ENCODE measurements at regions not wholly inside any gene's neighbourhood (a gene's known extent, or its start where the extent isn't known, plus 50 kb on each side); places are given as distances from the start of the nearest gene placed in this dataset.

- no peaks in the 10 kb centered on the region for H3K36me3 ChIP-seq
- no peaks in the 10 kb centered on the region; the same call in 1 of the 2 replicates for H3K27me3 ChIP-seq
- TF ChIP-seq CTCF (IDR thresholded peaks at IDR 0.05; ENCODE audit: low read depth, low read length), result no peak
- no peak overlapping the region for H3K4me3 ChIP-seq (ENCODE audit: low read depth, low read length)
- no peaks in the 10 kb centered on the region for H3K9me3 ChIP-seq
- DNase-seq, result no peak
- H3K4me1 ChIP-seq, result peaks cover 2% of the 10 kb centered on the region; the same call in 1 of the 2 replicates
Observed at GRCh38 chr4:138327338-138327737, 85.2 kb upstream of the SLC7A11 start.

- Histone ChIP-seq H3K4me1 (no peaks in the 10 kb centered on the region), H3K4me3 (ENCODE audit: low read depth, low read length) (no peak overlapping the region), H3K9me3 (no peaks in the 10 kb centered on the region), H3K27me3 (no peaks in the 10 kb centered on the region; the same call in 1 of the 2 replicates), H3K36me3 (no peaks in the 10 kb centered on the region)
- TF ChIP-seq CTCF (IDR thresholded peaks at IDR 0.05; ENCODE audit: low read depth, low read length), result no peak
- no peak for DNase-seq
Observed at GRCh38 chr4:138320831-138321230, 78.7 kb upstream of the SLC7A11 start.

- TF ChIP-seq CTCF (IDR thresholded peaks at IDR 0.05; ENCODE audit: low read depth, low read length), result no peak
- Histone ChIP-seq H3K4me3 (ENCODE audit: low read depth, low read length) (no peak overlapping the region), H3K36me3 (no peaks in the 10 kb centered on the region), H3K4me1 (no peaks in the 10 kb centered on the region), H3K9me3 (no peaks in the 10 kb centered on the region), H3K27me3 (no peaks in the 10 kb centered on the region; the same call in 1 of the 2 replicates)
- no peak for DNase-seq
Observed at GRCh38 chr4:138320030-138320429, 77.9 kb upstream of the SLC7A11 start.

GRCh38 chr4:138317175-138317748, 75.1 kb upstream of the SLC7A11 start:
- Histone ChIP-seq H3K27me3 (no peaks in the 10 kb centered on the region; the same call in 1 of the 2 replicates), H3K36me3 (no peaks in the 10 kb centered on the region), H3K4me1 (no peaks in the 10 kb centered on the region), H3K9me3 (no peaks in the 10 kb centered on the region), H3K4me3 (ENCODE audit: low read depth, low read length) (no peak overlapping the region)
- TF ChIP-seq CTCF (IDR thresholded peaks at IDR 0.05; ENCODE audit: low read depth, low read length), result no peak
- DNase-seq, result no peak

GRCh38 chr4:138312536-138312911, 70.4 kb upstream of the SLC7A11 start:
- no peaks in the 10 kb centered on the region for H3K9me3 ChIP-seq
- no peaks in the 10 kb centered on the region for H3K36me3 ChIP-seq
- H3K4me3 ChIP-seq (ENCODE audit: low read depth, low read length), result no peak overlapping the region
- H3K27me3 ChIP-seq, result no peaks in the 10 kb centered on the region
- no peak for TF ChIP-seq CTCF (IDR thresholded peaks at IDR 0.05; ENCODE audit: low read depth, low read length)
- DNase-seq, result no peak
- no peaks in the 10 kb centered on the region for H3K4me1 ChIP-seq

- Histone ChIP-seq H3K4me3 (ENCODE audit: low read depth, low read length) (no peak overlapping the region), H3K4me1 (no peaks in the 10 kb centered on the region), H3K36me3 (no peaks in the 10 kb centered on the region), H3K9me3 (no peaks in the 10 kb centered on the region), H3K27me3 (no peaks in the 10 kb centered on the region)
- no peak for DNase-seq
- TF ChIP-seq CTCF (IDR thresholded peaks at IDR 0.05; ENCODE audit: low read depth, low read length), result no peak
Observed at GRCh38 chr4:138311771-138312535, 69.8 kb upstream of the SLC7A11 start.
